Tibial nerve (tissue), 4 donors: ENCODE measurements at regions not wholly inside any gene's neighbourhood (a gene's known extent, or its start where the extent isn't known, plus 50 kb on each side); places are given as distances from the start of the nearest gene placed in this dataset.

Source experiments
- EP300 ChIP-seq, 2 donors: sonication (generic); formaldehyde crosslinking; IDR thresholded peaks; one replicate each; pipeline ENCODE4 v1.6.1; 2017; ENCODE audit warnings: antibody characterized with exemption in 2 of 2, mild to moderate bottlenecking in 1 of 2
- POLR2A ChIP-seq, 2 donors: fragments of 450-650 bp; IDR thresholded peaks; one replicate each; pipeline ENCODE4 v1.6.1; 2017; ENCODE audit warnings: antibody characterized with exemption in 2 of 2, mild to moderate bottlenecking in 2 of 2, moderate library complexity in 2 of 2
- TF ChIP-seq, protein P1 (sequence below), 5 experiments: fragments of 200-600 bp in 3 of 5; fragments of 450-650 bp in 2 of 5; sonication (generic) in 3 of 5; IDR thresholded peaks; one replicate each; pipeline ENCODE4 v1.5.1; 2016 to 2019; ENCODE audit warnings: antibody characterized with exemption in 5 of 5, mild to moderate bottlenecking in 3 of 5, moderate library complexity in 2 of 5

DNA sequence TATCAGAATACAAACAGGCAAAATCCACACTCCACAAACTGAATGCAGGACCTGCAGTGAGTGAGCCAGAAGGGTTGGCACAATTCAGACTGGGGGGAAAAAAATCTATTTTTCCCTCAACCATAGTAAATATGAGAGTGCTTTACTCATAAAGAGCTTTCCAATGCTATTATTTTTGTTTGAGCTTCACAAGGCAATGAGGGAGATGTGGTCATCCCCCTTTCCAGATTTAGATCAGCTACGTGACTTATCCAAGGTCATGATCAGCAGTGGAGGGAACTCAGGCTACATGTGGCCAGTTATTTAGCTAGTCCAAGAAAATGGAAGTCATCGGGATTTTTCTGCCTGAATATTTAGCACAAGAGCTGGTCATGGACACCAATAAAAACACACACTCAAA, 120.4 kb upstream of the KLF7 start:
- TF ChIP-seq, protein P1, sequence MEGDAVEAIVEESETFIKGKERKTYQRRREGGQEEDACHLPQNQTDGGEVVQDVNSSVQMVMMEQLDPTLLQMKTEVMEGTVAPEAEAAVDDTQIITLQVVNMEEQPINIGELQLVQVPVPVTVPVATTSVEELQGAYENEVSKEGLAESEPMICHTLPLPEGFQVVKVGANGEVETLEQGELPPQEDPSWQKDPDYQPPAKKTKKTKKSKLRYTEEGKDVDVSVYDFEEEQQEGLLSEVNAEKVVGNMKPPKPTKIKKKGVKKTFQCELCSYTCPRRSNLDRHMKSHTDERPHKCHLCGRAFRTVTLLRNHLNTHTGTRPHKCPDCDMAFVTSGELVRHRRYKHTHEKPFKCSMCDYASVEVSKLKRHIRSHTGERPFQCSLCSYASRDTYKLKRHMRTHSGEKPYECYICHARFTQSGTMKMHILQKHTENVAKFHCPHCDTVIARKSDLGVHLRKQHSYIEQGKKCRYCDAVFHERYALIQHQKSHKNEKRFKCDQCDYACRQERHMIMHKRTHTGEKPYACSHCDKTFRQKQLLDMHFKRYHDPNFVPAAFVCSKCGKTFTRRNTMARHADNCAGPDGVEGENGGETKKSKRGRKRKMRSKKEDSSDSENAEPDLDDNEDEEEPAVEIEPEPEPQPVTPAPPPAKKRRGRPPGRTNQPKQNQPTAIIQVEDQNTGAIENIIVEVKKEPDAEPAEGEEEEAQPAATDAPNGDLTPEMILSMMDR (IDR thresholded peaks at IDR 0.05) = no peak
- TF ChIP-seq EP300 (IDR thresholded peaks at IDR 0.05) = no peak
- TF ChIP-seq POLR2A (IDR thresholded peaks at IDR 0.05) = no peak
